Activated CD4-positive, alpha-beta T cell treated with anti-CD3 and anti-CD28 coated beads, Interleukin-2, amount 10 ng/mL, durations not matched to agents 24 days and 14 days (primary cell): ENCODE measurements at regions not wholly inside any gene's neighbourhood (a gene's known extent, or its start where the extent isn't known, plus 50 kb on each side); places are given as distances from the start of the nearest gene placed in this dataset.

ENCODE experiments used
- DNase-seq: peaks from one replicate; pipeline ENCODE4 v3.0.0; 2022
- H3K27ac Mint-ChIP-seq: one replicate; pipeline ENCODE4 v1.8.0; 2022; ENCODE audit warnings: mild to moderate bottlenecking, mixed read lengths
- H3K27me3 Mint-ChIP-seq: one replicate; pipeline ENCODE4 v1.8.0; 2022; ENCODE audit warnings: mixed read lengths
- H3K36me3 Mint-ChIP-seq: one replicate; pipeline ENCODE4 v1.8.0; 2022; ENCODE audit warnings: low read depth, mild to moderate bottlenecking, mixed read lengths
- H3K4me1 Mint-ChIP-seq: one replicate; pipeline ENCODE4 v1.8.0; 2021; ENCODE audit warnings: mixed read lengths
- H3K4me3 Mint-ChIP-seq: one replicate; pipeline ENCODE4 v1.8.0; 2022; ENCODE audit warnings: mild to moderate bottlenecking, moderate library complexity, mixed read lengths
- H3K9me3 Mint-ChIP-seq: one replicate; pipeline ENCODE4 v1.8.0; 2021; ENCODE audit warnings: mixed read lengths
- intact Hi-C: fragments of 100-400 bp; cut with micrococcal nuclease; formaldehyde crosslinking; loops from one replicate; pipeline ENCODE4 v1.15.1; 2023

DNA sequence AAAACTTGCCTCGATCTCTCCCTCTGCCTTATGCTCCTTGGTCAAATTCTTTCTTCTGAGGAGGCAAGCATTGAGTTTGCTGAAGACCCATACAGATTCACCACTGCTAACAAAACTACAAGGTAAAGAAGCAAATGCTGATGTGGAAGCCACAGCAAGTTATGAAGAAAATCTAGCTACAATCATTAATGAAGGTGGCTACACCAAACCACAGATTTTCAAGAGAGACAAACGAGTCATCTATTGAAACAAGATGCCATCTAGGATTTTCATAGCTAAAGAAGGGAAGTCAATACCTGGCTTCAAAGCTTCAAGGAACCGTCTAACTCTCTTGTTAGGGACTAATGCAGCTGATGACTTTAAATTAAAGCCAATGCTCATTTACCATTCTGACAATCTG lies 203.2 kb downstream of the METTL4 start:
- intact Hi-C loops: no loop called here
- Mint-ChIP-seq H3K27ac (no peak overlapping the region), H3K9me3 (no peaks in the 10 kb centered on the region), H3K36me3 (no peaks in the 10 kb centered on the region), H3K4me3 (no peak overlapping the region), H3K27me3 (peaks cover 12% of the 10 kb centered on the region), H3K4me1 (no peaks in the 10 kb centered on the region)
- no peak for DNase-seq

DNA sequence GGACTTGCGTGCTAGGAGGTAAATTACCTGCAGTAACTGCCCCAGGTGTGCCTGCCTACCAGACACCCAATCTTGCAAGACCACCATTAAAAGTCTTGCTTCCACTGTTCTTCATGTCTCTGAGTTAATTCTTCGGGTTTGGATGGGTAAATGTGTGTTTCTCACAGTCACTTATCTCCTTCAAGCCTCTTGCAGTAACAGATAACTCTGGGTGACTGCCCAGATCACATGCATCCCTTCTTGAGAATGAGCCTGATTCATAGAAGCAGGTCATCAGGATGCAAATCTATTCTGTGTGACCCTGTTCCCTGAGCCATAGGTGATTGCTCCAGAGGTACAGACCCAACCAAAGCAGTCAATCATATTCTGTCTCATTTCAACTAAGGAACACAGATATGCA lies 194.6 kb downstream of the METTL4 start:
- Mint-ChIP-seq H3K4me3 (no peak overlapping the region), H3K36me3 (no peaks in the 10 kb centered on the region), H3K4me1 (no peaks in the 10 kb centered on the region), H3K27ac (no peak overlapping the region), H3K27me3 (peaks cover 16% of the 10 kb centered on the region), H3K9me3 (no peaks in the 10 kb centered on the region)
- intact Hi-C loops: no loop called here
- DNase-seq: no peak

DNA sequence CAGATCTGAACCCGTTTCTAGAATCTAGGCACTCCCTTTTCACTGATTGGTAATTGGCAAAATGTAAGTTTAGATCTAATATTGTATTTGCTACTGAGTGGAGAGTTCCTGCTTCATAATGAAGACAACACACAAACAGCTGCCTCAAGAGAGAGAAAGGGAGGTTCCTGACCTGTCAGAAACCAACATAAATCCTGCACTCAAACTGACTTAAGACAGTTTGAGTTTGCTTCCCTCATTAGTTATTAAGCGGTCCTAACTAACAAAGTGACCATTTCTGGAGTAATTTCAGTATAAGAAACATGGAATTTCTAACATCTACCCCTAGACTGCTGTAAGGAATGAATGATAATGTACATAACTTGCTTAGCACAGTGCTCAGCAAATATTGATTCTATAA lies 191.2 kb downstream of the METTL4 start:
- Mint-ChIP-seq H3K4me1 (no peaks in the 10 kb centered on the region), H3K27me3 (peaks cover 12% of the 10 kb centered on the region), H3K4me3 (no peak overlapping the region), H3K36me3 (no peaks in the 10 kb centered on the region), H3K27ac (no peak overlapping the region), H3K9me3 (no peaks in the 10 kb centered on the region)
- DNase-seq: no peak
- intact Hi-C loops: no loop called here

GRCh38 chr18:2381539-2381938 lies 189.8 kb downstream of the METTL4 start:
- H3K9me3 Mint-ChIP-seq: no peaks in the 10 kb centered on the region

DNA sequence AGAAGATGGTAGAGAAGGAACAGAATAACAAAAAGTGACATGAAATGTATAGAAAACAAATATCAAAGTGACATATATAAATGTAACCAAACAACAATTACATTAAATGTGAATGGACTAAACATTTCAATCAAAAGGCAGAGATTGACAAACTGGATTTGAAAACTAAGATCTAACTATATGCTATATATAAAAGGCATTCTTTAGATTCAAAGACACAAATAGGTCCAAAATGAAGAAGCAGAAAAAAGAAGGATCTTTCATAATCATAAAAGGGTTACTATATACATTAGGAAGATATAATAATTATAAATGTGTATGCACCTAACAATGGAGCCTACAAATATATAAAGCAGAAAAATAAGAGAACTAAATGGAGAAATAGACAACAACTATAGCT lies 183.7 kb downstream of the METTL4 start:
- intact Hi-C loops: no loop called here
- no peak overlapping the region for H3K27ac Mint-ChIP-seq
- H3K9me3 Mint-ChIP-seq: no peaks in the 10 kb centered on the region
- DNase-seq: no peak
- no peaks in the 10 kb centered on the region for H3K36me3 Mint-ChIP-seq
- H3K4me1 Mint-ChIP-seq: no peaks in the 10 kb centered on the region
- H3K27me3 Mint-ChIP-seq: peaks cover 6% of the 10 kb centered on the region
- H3K4me3 Mint-ChIP-seq: no peak overlapping the region

More at GRCh38 chr18:2381539-2381938, 189.8 kb downstream of the METTL4 start:
- DNase-seq: no peak
- Mint-ChIP-seq H3K27ac (no peak overlapping the region), H3K27me3 (peaks cover 17% of the 10 kb centered on the region), H3K4me1 (no peaks in the 10 kb centered on the region), H3K4me3 (no peak overlapping the region), H3K36me3 (no peaks in the 10 kb centered on the region)
- intact Hi-C loops: no loop called here

GRCh38 chr18:2390158-2390557 lies 181.1 kb downstream of the METTL4 start:
- H3K4me3 Mint-ChIP-seq: no peak overlapping the region
- H3K27ac Mint-ChIP-seq: no peak overlapping the region
- H3K9me3 Mint-ChIP-seq: no peaks in the 10 kb centered on the region
- intact Hi-C loops: no loop called here
- H3K27me3 Mint-ChIP-seq: peaks cover 10% of the 10 kb centered on the region
- no peak for DNase-seq
- H3K4me1 Mint-ChIP-seq: no peaks in the 10 kb centered on the region
- no peaks in the 10 kb centered on the region for H3K36me3 Mint-ChIP-seq

DNA sequence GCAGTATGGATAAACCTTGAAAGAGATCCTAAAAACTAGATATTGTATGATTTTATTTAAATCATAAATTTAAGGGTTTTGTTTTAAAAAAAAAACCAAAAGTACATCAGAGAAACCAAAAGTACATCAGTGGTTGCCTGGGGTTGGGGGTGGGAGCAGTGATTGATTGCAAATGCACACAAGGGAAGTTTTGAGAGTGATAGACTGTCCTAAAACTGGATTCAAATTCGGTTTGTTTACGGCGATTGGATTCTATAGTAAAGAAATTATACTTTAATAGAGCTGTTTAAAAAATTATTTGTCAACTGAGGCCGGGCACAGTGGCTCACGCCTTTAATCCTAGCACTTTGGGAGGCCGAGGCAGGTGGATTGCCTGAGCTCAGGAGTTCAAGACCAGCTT lies 179.8 kb downstream of the METTL4 start:
- no peak for DNase-seq
- Mint-ChIP-seq H3K4me3 (no peak overlapping the region), H3K9me3 (no peaks in the 10 kb centered on the region), H3K27me3 (peaks cover 7% of the 10 kb centered on the region), H3K36me3 (no peaks in the 10 kb centered on the region), H3K27ac (no peak overlapping the region), H3K4me1 (no peaks in the 10 kb centered on the region)
- intact Hi-C loops: no loop called here

- Mint-ChIP-seq H3K4me3 (no peak overlapping the region), H3K9me3 (no peaks in the 10 kb centered on the region), H3K27me3 (peaks cover 8% of the 10 kb centered on the region), H3K27ac (no peak overlapping the region), H3K4me1 (no peaks in the 10 kb centered on the region), H3K36me3 (no peaks in the 10 kb centered on the region)
- DNase-seq: no peak
- intact Hi-C loops: no loop called here
Observed at GRCh38 chr18:2392446-2392845, 178.9 kb downstream of the METTL4 start.

GRCh38 chr18:2394684-2395083 lies 176.6 kb downstream of the METTL4 start:
- intact Hi-C loops: no loop called here
- Mint-ChIP-seq H3K9me3 (no peaks in the 10 kb centered on the region), H3K4me1 (no peaks in the 10 kb centered on the region), H3K4me3 (no peak overlapping the region), H3K27me3 (peaks cover 8% of the 10 kb centered on the region), H3K27ac (no peak overlapping the region), H3K36me3 (no peaks in the 10 kb centered on the region)
- no peak for DNase-seq

- H3K9me3 Mint-ChIP-seq: no peaks in the 10 kb centered on the region
- H3K27me3 Mint-ChIP-seq: peaks cover 6% of the 10 kb centered on the region
- intact Hi-C loops: no loop called here
- no peak overlapping the region for H3K27ac Mint-ChIP-seq
- no peak overlapping the region for H3K4me3 Mint-ChIP-seq
- H3K36me3 Mint-ChIP-seq: no peaks in the 10 kb centered on the region
- H3K4me1 Mint-ChIP-seq: no peaks in the 10 kb centered on the region
- no peak for DNase-seq
Observed at GRCh38 chr18:2395427-2396161, 175.7 kb downstream of the METTL4 start.

- Mint-ChIP-seq H3K4me1 (no peaks in the 10 kb centered on the region), H3K27me3 (peaks cover 6% of the 10 kb centered on the region), H3K36me3 (no peaks in the 10 kb centered on the region), H3K9me3 (no peaks in the 10 kb centered on the region), H3K27ac (no peak overlapping the region), H3K4me3 (no peak overlapping the region)
- no peak for DNase-seq
- intact Hi-C loops: no loop called here
Observed at GRCh38 chr18:2396162-2396505, 175.2 kb downstream of the METTL4 start.

DNA sequence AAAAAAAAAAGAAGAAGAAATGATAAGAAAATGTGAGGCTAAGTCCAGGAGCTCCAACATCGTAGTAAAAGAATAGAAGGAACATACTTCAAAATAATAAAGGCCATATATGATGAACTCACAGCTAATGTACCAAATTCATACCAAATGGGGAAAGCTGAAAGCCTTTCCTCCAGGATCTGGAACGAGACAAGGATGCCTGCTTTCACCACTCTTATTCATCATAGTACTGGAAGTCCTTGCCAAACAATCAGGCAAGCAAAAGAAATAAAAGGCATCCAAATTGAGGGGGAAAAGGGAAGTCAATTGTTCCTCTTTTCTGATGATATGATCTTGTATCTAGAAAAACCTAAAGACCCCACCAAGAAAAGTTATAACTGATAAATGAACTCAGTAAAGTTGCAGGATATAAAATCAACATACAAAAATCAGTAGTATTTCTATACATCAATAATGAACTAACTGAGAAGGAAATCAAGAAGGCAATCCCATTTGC lies 170.6 kb downstream of the METTL4 start:
- H3K36me3 Mint-ChIP-seq: no peaks in the 10 kb centered on the region
- intact Hi-C loops: no loop called here
- H3K4me3 Mint-ChIP-seq: no peak overlapping the region
- H3K27ac Mint-ChIP-seq: no peak overlapping the region
- no peak for DNase-seq
- no peaks in the 10 kb centered on the region for H3K9me3 Mint-ChIP-seq
- peaks cover 4% of the 10 kb centered on the region for H3K27me3 Mint-ChIP-seq
- no peaks in the 10 kb centered on the region for H3K4me1 Mint-ChIP-seq

- Mint-ChIP-seq H3K36me3 (no peaks in the 10 kb centered on the region), H3K4me3 (no peak overlapping the region), H3K4me1 (no peaks in the 10 kb centered on the region), H3K9me3 (no peaks in the 10 kb centered on the region), H3K27me3 (peaks cover 3% of the 10 kb centered on the region), H3K27ac (no peak overlapping the region)
- no peak for DNase-seq
- intact Hi-C loops: no loop called here
Observed at GRCh38 chr18:2402084-2402483, 169.2 kb downstream of the METTL4 start.

GRCh38 chr18:2406544-2406943 lies 164.8 kb downstream of the METTL4 start:
- Mint-ChIP-seq H3K4me1 (no peaks in the 10 kb centered on the region), H3K27me3 (peaks cover 3% of the 10 kb centered on the region), H3K27ac (no peak overlapping the region), H3K9me3 (no peaks in the 10 kb centered on the region), H3K4me3 (no peak overlapping the region), H3K36me3 (no peaks in the 10 kb centered on the region)
- no peak for DNase-seq
- intact Hi-C loops: no loop called here

DNA sequence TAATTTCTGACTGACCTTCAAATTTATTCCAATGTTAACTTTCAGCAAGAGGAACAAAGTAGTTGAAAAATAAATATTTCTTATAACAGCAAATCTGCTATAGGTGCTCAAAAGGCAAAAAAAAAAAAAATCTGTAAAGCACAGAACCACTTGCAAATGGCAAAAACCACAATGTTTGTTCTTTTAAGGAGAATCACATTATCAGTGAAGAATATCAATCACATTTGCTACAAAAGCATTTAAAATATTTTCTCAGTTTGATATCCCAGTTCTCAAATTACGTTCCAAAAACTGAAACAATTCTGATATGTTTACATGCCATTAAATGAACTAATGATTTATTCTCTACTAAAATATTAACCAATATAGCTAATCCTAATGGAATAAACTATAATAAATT lies 163.3 kb downstream of the METTL4 start:
- Mint-ChIP-seq H3K27ac (no peak overlapping the region), H3K36me3 (no peaks in the 10 kb centered on the region), H3K9me3 (no peaks in the 10 kb centered on the region), H3K4me3 (no peak overlapping the region), H3K4me1 (no peaks in the 10 kb centered on the region), H3K27me3 (peaks cover 3% of the 10 kb centered on the region)
- intact Hi-C loops: no loop called here
- DNase-seq: no peak
